Fibroblast of mammary gland (primary cell): ENCODE measurements at regions not wholly inside any gene's neighbourhood (a gene's known extent, or its start where the extent isn't known, plus 50 kb on each side); places are given as distances from the start of the nearest gene placed in this dataset.

Source experiments
- DNase-seq: peaks from one replicate; pipeline ENCODE4 v3.0.0-alpha.2; 2010; ENCODE audit warnings: low read depth
- H3K4me3 ChIP-seq: 2 replicates; pipeline ENCODE4 v1.5.1; 2011; ENCODE audit warnings: low read depth, mild to moderate bottlenecking, low read length, moderate library complexity; ENCODE audit not compliant: control insufficient read depth
- CTCF ChIP-seq: conservative IDR thresholded peaks from 2 replicates; pipeline ENCODE4 v1.5.1; 2011; ENCODE audit warnings: low read depth, low read length, inconsistent platforms; ENCODE audit not compliant: control insufficient read depth, insufficient read depth

DNA sequence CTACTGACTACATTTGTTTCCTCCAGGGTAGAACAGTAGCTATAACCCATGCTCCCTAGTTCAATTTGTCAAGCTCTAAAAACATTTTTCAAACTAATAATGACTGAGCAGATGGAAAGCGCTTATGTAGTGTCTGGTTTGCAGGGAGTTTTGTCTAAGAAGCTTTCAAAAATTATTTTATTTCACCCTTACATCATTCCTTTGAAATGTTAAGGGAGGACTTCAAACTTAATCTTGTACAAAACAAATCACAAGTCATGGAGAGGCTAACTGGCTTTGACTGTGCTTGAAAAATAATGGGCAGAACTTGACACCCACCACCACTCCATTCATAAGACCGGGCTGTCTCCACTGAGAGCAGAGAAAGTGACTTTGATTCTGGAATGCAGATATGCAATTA lies 153.4 kb upstream of the QRFPR start:
- TF ChIP-seq CTCF, result no peak

GRCh38 chr4:121526509-121526908 lies 145.7 kb upstream of the QRFPR start:
- no peak for TF ChIP-seq CTCF
- no peak overlapping the region for H3K4me3 ChIP-seq
- DNase-seq, result no peak

More for the DNA sequence above, 153.4 kb upstream of the QRFPR start:
- DNase-seq, result no peak
- H3K4me3 ChIP-seq, result no peak overlapping the region

DNA sequence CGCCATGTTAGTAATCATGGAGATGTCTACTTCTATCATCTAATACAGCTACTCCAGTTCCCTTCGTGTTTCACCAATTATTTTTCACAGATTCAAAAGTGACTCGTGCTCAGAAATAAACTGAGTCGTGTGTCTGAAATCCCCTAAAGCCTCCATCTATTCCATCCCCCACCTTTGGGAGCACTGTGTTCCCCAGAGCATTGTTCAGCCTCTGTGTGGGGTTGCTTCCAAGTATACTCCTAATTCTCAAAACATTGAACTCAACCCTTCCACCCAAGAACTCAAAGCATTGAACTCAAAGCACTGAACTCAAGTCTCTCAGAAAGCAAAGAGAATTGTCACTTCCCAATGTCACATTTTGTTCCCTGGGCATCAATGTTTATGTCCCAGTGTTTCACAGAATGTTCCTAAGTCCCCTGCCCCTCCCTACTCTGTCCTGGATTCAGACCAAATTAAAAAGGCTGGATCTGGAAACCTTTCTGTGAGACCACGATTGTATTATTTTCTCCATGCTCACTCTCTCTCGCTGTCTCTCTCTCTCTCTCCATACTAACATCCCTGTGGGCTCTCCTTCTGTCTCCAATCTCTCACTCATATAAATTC lies 138.5 kb upstream of the QRFPR start:
- no peak for TF ChIP-seq CTCF
- H3K4me3 ChIP-seq, result no peak overlapping the region
- peak; percentile 11 for DNase-seq

DNA sequence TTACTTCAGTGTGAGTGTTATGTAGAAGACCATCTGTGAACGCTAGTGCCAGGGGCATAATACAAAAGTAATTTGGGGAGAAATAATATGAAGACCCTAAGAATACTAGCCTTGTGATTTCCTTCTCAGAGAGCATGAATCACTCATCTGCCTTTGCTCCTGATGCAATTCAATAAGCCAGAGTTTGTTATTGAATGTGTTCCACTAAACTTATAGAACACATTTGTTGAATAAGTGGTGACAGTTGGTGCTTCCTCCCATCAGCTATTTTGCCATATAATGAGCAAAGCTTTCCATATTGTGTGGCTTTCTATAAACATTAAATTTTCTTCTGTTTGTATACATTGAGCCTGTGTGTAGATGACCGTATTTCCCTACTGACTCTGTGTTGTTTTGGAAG lies 136.4 kb upstream of the QRFPR start:
- TF ChIP-seq CTCF, result no peak
- DNase-seq, result no peak
- no peak overlapping the region for H3K4me3 ChIP-seq

DNA sequence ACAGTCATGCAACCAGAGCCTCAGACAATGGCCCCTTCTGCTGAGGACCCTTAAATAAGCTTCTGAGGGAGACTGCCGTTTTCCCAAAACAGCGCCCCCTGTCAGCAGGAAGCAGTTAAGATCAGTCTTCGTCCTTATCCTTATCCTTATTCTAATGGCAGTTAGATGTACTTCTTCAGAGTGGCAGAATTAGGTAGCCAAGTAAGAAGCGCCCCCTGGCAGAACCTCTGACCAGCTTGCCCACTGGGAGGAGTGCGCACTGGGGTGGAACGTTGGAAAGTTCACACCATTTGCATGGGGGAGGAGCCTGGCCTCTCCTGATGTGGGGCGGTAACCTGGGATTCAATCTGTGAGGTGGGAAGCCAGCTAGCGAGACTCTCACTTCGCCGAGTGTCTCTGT lies 133.6 kb upstream of the QRFPR start:
- no peak for DNase-seq
- no peak overlapping the region for H3K4me3 ChIP-seq
- TF ChIP-seq CTCF, result peak; percentile 13

DNA sequence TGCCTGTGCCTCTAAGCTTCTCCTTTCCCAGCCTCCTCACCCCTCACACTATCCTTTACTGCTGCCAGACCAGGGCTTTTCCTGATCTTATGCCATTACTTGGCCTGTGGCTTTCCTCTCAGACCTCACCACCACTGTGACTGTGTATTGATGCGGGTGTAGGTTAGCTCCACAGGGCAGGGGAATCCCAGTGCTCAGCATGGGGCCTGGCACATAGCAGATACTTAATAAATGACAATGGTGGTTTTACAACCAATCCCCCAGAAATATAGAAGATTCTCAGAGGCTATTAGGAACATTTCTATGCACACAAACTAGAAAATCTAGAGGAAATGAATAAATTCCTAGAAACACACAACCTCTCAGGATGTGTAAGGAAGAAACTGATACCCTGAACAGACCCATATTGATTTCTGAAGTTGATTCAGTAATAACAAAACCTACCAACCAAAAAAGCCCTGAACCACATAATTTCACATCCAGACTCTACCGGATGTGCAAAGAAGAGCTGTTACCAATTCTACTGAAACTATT lies 129.6 kb upstream of the QRFPR start:
- no peak for DNase-seq
- TF ChIP-seq CTCF, result no peak
- no peak overlapping the region for H3K4me3 ChIP-seq

DNA sequence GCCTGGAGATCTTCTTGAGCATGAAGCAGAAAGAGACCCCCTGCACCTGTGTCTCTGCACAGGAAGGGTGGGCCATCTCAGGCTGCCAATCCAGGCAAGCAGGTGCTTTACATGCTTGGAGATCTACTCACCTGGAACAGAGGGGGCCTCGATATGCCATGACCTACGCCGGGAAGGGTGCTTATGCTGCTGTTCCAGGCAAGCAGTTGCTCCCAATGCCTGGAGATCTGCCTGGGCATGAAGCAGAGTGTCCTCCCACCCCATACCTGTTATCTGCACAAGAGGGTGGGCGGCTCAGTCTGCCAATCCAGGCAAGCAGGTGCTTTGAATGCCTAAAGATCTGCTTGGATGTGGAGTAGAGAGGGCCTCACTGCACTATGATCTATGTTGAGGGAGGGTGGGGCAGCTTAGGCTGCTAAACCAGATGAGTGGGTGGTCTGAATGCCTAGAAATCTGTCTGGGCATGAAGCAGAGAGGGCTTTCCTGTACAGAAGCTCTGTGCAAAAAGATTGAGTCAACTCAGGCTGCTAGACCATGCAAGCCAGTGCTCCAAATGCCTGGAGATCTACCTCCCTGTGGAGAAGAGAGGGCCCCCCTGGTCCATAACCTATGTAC lies 104.5 kb upstream of the QRFPR start:
- no peak for DNase-seq
- no peak for TF ChIP-seq CTCF
- no peak overlapping the region for H3K4me3 ChIP-seq
